HEK293T (cell line): ENCODE measurements at regions not wholly inside any gene's neighbourhood (a gene's known extent, or its start where the extent isn't known, plus 50 kb on each side); places are given as distances from the start of the nearest gene placed in this dataset.

Experiments used
- CTCF ChIA-PET: fragments of 350-600 bp; formaldehyde crosslinking; extraction: SDS; loops from one replicate; lab custom pipeline; 2021; ENCODE audit warnings: antibody characterized with exemption, inconsistent platforms; lab: Yijun Ruan, JAX
- POLR2A ChIA-PET: fragments of 350-600 bp; formaldehyde crosslinking; extraction: SDS; loops from one replicate; lab custom pipeline; 2020; ENCODE audit warnings: antibody characterized with exemption, inconsistent platforms; lab: Yijun Ruan, JAX
- DNase-seq: peaks from one replicate; pipeline ENCODE4 v3.0.0; 2012; ENCODE audit warnings: mixed read lengths; ENCODE audit errors: extremely low spot score
- ARNT ChIP-seq: fragments of 450-650 bp; IDR thresholded peaks from 2 replicates; pipeline ENCODE4 v1.6.1; 2017; ENCODE audit warnings: mild to moderate bottlenecking
- BHLHE40 ChIP-seq: fragments of 450-650 bp; IDR thresholded peaks from 2 replicates; pipeline ENCODE4 v1.6.1; 2016; ENCODE audit warnings: mild to moderate bottlenecking, moderate library complexity, borderline replicate concordance
- CTBP1 ChIP-seq: fragments of 450-650 bp; IDR thresholded peaks from 2 replicates; pipeline ENCODE4 v1.6.1; 2016; ENCODE audit warnings: borderline replicate concordance
- ELF4 ChIP-seq: fragments of 450-650 bp; IDR thresholded peaks from 2 replicates; pipeline ENCODE4 v1.6.1; 2017; ENCODE audit warnings: antibody characterized with exemption
- FOXA1 ChIP-seq: fragments of 450-650 bp; IDR thresholded peaks from 2 replicates; pipeline ENCODE4 v1.6.1; 2016; ENCODE audit warnings: mild to moderate bottlenecking
- FOXK2 ChIP-seq: fragments of 450-650 bp; IDR thresholded peaks from 2 replicates; pipeline ENCODE4 v1.6.1; 2016; ENCODE audit warnings: mild to moderate bottlenecking
- FOXM1 ChIP-seq: fragments of 450-650 bp; IDR thresholded peaks from 2 replicates; pipeline ENCODE4 v1.6.1; 2017; ENCODE audit warnings: mild to moderate bottlenecking, borderline replicate concordance
- HDGF ChIP-seq: fragments of 450-650 bp; IDR thresholded peaks from 2 replicates; pipeline ENCODE4 v1.6.1; 2017; ENCODE audit warnings: antibody characterized with exemption, borderline replicate concordance
- L3MBTL2 ChIP-seq: fragments of 450-650 bp; conservative IDR thresholded peaks from 2 replicates; pipeline ENCODE4 v1.6.1; 2016; ENCODE audit warnings: mild to moderate bottlenecking
- LEF1 ChIP-seq: fragments of 450-650 bp; IDR thresholded peaks from 2 replicates; pipeline ENCODE4 v1.6.1; 2017; ENCODE audit warnings: mild to moderate bottlenecking, borderline replicate concordance
- NFRKB ChIP-seq: fragments of 450-650 bp; IDR thresholded peaks from 2 replicates; pipeline ENCODE4 v1.6.1; 2016; ENCODE audit warnings: mild to moderate bottlenecking, moderate library complexity
- SP1 ChIP-seq: fragments of 450-650 bp; IDR thresholded peaks from 2 replicates; pipeline ENCODE4 v1.6.1; 2017
- SUZ12 ChIP-seq: fragments of 450-650 bp; IDR thresholded peaks from 2 replicates; pipeline ENCODE4 v1.6.1; 2016; ENCODE audit warnings: mild to moderate bottlenecking
- TARDBP ChIP-seq: fragments of 450-650 bp; IDR thresholded peaks from 2 replicates; pipeline ENCODE4 v1.6.1; 2016
- ZNF384 ChIP-seq: fragments of 450-650 bp; IDR thresholded peaks from 2 replicates; pipeline ENCODE4 v1.6.1; 2016
- TF ChIP-seq, protein P1 (sequence below): fragments of 450-650 bp; IDR thresholded peaks from 2 replicates; pipeline ENCODE4 v1.6.1; 2016

- POLR2A ChIA-PET, result no interaction called here
- no peak for TF ChIP-seq HDGF
- no peak for TF ChIP-seq FOXA1
- no peak for TF ChIP-seq SP1
- no peak for TF ChIP-seq CTBP1
- no peak for TF ChIP-seq FOXM1
- no peak for TF ChIP-seq FOXK2
- no peak for TF ChIP-seq BHLHE40
These were observed 381.2 kb downstream of the GABRB3 start for GRCh38 chr15:26391567-26392194.

GRCh38 chr15:26382444-26383072, 390.3 kb downstream of the GABRB3 start:
- DNase-seq, result no peak
- POLR2A ChIA-PET, result no interaction called here
- CTCF ChIA-PET, result no interaction called here
- TF ChIP-seq LEF1 (no peak), ZNF384 (no peak), CTBP1 (no peak)
- TF ChIP-seq, protein P1, sequence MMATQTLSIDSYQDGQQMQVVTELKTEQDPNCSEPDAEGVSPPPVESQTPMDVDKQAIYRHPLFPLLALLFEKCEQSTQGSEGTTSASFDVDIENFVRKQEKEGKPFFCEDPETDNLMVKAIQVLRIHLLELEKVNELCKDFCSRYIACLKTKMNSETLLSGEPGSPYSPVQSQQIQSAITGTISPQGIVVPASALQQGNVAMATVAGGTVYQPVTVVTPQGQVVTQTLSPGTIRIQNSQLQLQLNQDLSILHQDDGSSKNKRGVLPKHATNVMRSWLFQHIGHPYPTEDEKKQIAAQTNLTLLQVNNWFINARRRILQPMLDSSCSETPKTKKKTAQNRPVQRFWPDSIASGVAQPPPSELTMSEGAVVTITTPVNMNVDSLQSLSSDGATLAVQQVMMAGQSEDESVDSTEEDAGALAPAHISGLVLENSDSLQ, result no peak

More at GRCh38 chr15:26391567-26392194, 381.2 kb downstream of the GABRB3 start:
- CTCF ChIA-PET, result no interaction called here
- DNase-seq, result no peak

DNA sequence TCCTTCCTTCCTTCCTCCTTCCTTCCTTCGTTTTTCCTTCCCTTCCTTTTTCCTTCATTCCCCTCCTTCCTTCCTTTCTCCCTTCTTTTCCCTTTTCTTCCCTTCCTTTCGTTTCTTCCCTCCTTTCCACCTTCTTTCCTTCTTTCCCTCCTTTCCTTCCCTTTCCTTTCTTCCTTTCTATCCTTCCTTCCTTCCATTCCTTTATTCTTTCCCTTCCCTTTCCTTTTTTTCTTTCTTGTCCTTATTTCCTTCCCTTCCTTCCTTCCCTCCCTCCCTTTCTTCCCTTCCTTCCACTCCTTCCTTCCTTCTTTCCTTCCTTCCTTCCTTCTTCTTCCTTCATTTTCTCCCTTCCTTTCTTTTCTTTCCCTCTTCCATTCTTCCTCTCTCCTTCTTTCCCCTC, 394.6 kb downstream of the GABRB3 start:
- ChIA-PET POLR2A (no interaction called here), CTCF (no interaction called here)
- no peak for DNase-seq
- TF ChIP-seq SP1 (no peak), CTBP1 (no peak), ELF4 (no peak), ZNF384 (no peak), FOXK2 (no peak), FOXM1 (no peak), LEF1 (no peak), TARDBP (no peak), FOXA1 (no peak), SUZ12 (no peak), ARNT (no peak), HDGF (no peak)
- TF ChIP-seq, protein P1, result no peak

- TF ChIP-seq ARNT (no peak), ZNF384 (no peak), FOXA1 (no peak), L3MBTL2 (no peak)
- no peak for DNase-seq
- CTCF ChIA-PET, result no interaction called here
- POLR2A ChIA-PET, result no interaction called here
These were observed 396.6 kb downstream of the GABRB3 start for GRCh38 chr15:26376243-26376642.

DNA sequence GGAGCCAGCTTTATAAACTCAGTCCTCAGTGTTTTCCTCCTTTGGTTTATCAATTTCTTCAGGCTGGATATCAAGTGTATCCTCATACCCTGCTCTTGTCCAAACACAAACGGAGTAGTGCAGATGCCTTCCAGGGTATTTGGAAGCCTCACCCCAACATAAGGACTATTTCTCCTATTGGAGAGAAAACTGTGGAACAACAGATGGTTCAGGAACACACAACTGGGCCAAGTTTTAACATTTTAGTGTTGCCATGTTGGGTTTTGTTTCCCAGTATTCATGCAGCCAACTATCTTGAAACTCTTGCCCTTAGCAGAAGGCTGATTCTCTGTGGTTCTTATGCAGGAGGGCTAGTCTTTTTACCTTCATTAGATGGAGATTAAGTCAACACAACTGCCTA, 398.1 kb downstream of the GABRB3 start:
- ChIA-PET CTCF (no interaction called here), POLR2A (no interaction called here)
- TF ChIP-seq HDGF (no peak), FOXK2 (no peak), FOXM1 (no peak), TARDBP (no peak), L3MBTL2 (no peak), SUZ12 (no peak), ARNT (no peak), LEF1 (no peak), FOXA1 (no peak), CTBP1 (no peak)
- DNase-seq, result no peak

GRCh38 chr15:26372706-26373105, 400.2 kb downstream of the GABRB3 start:
- CTCF ChIA-PET, result no interaction called here
- DNase-seq, result no peak
- no peak for TF ChIP-seq LEF1
- no peak for TF ChIP-seq L3MBTL2
- TF ChIP-seq ELF4, result no peak
- TF ChIP-seq, protein P1, result no peak
- TF ChIP-seq TARDBP, result no peak
- no peak for TF ChIP-seq ARNT
- POLR2A ChIA-PET, result no interaction called here

DNA sequence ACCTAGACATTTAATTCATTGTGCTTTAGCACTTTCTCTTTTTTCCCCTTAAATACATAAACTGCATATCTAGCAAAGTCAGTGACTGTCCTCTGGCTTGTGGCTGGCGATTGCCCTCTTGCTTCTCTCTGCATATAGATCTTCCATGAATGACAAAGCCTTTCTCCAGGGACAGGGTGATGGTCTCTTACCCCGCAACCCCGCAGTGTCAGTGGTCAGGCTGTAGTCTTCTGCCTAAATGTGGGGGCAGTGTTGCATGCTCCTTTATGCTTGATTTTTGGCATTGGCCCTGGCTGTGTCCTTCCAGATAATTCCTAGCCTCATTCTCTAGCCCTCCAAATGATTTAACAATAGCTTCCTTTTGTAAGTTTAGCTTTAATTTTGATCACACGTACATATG, 407.8 kb downstream of the GABRB3 start:
- no peak for DNase-seq
- ChIA-PET CTCF (no interaction called here), POLR2A (no interaction called here)
- no peak for TF ChIP-seq HDGF
- no peak for TF ChIP-seq L3MBTL2
- no peak for TF ChIP-seq LEF1
- no peak for TF ChIP-seq TARDBP
- TF ChIP-seq FOXK2, result no peak
- no peak for TF ChIP-seq NFRKB
- TF ChIP-seq ZNF384, result no peak
- TF ChIP-seq BHLHE40, result no peak
- TF ChIP-seq, protein P1, result no peak
- no peak for TF ChIP-seq SUZ12
- TF ChIP-seq FOXA1, result no peak
- TF ChIP-seq FOXM1, result no peak
- no peak for TF ChIP-seq ARNT
